H9 (cell line): ENCODE measurements at regions not wholly inside any gene's neighbourhood (a gene's known extent, or its start where the extent isn't known, plus 50 kb on each side); places are given as distances from the start of the nearest gene placed in this dataset.

Experiments
- DNase-seq: peaks from one replicate; pipeline ENCODE4 v3.0.0-alpha.2; 2017
- H2AFZ ChIP-seq: one replicate; pipeline ENCODE4 v1.6.1; 2013; ENCODE audit warnings: mild to moderate bottlenecking, low read length, control low read depth, moderate library complexity
- H2AK5ac ChIP-seq: 2 replicates; pipeline ENCODE4 v1.6.1; 2013; ENCODE audit warnings: low read length, control low read depth, mixed read lengths; ENCODE audit not compliant: insufficient read length
- H2BK120ac ChIP-seq: one replicate; pipeline ENCODE4 v1.6.1; 2013; ENCODE audit warnings: low read depth, mild to moderate bottlenecking, low read length, control low read depth, inconsistent platforms; ENCODE audit not compliant: poor library complexity, severe bottlenecking
- H2BK12ac ChIP-seq: 2 replicates; pipeline ENCODE4 v1.6.1; 2013; ENCODE audit warnings: low read length, control low read depth, mixed read lengths, low read depth; ENCODE audit not compliant: insufficient read length
- H2BK15ac ChIP-seq: 2 replicates; pipeline ENCODE4 v1.6.1; 2013; ENCODE audit warnings: low read depth, low read length, control low read depth
- H2BK20ac ChIP-seq: one replicate; pipeline ENCODE4 v1.6.1; 2013; ENCODE audit warnings: low read depth, mild to moderate bottlenecking, low read length, control low read depth, inconsistent platforms; ENCODE audit not compliant: poor library complexity, severe bottlenecking
- H2BK5ac ChIP-seq: 2 replicates; pipeline ENCODE4 v1.6.1; 2013; ENCODE audit warnings: low read length, control low read depth, mixed read lengths; ENCODE audit not compliant: insufficient read length
- H3K14ac ChIP-seq: 2 replicates; pipeline ENCODE4 v1.6.1; 2013; ENCODE audit warnings: low read length, control low read depth; ENCODE audit not compliant: insufficient read depth
- H3K18ac ChIP-seq: 2 replicates; pipeline ENCODE4 v1.6.1; 2013; ENCODE audit warnings: low read depth, mild to moderate bottlenecking, mixed read lengths, low read length, control low read depth; ENCODE audit not compliant: insufficient read length
- H3K23ac ChIP-seq: 2 replicates; pipeline ENCODE4 v1.6.1; 2013; ENCODE audit warnings: low read length, control low read depth, mixed read lengths, low read depth; ENCODE audit not compliant: insufficient read length
- H3K23me2 ChIP-seq: 2 replicates; pipeline ENCODE4 v1.6.1; 2013; ENCODE audit warnings: low read depth, mild to moderate bottlenecking, mixed read lengths, low read length, control low read depth; ENCODE audit not compliant: insufficient read length, poor library complexity, severe bottlenecking
- H3K27ac ChIP-seq: 2 replicates; pipeline ENCODE4 v1.5.1; 2013; ENCODE audit warnings: low read length, control low read depth, mixed read lengths, low read depth; ENCODE audit not compliant: insufficient read length
- H3K27me3 ChIP-seq: 2 replicates; pipeline ENCODE4 v1.6.1; 2013; ENCODE audit warnings: low read length, control low read depth, inconsistent platforms; ENCODE audit not compliant: insufficient read depth
- H3K4ac ChIP-seq: 2 replicates; pipeline ENCODE4 v1.6.1; 2013; ENCODE audit warnings: low read depth, mild to moderate bottlenecking, control low read depth, inconsistent platforms, low read length, moderate library complexity
- H3K4me1 ChIP-seq: 2 replicates; pipeline ENCODE4 v1.6.1; 2013; ENCODE audit warnings: low read length, control low read depth, inconsistent platforms; ENCODE audit not compliant: insufficient read depth
- H3K4me2 ChIP-seq: 2 replicates; pipeline ENCODE4 v1.6.1; 2013; ENCODE audit warnings: low read length, control low read depth, mixed read lengths; ENCODE audit not compliant: insufficient read length, insufficient read depth
- H3K56ac ChIP-seq: 2 replicates; pipeline ENCODE4 v1.6.1; 2013; ENCODE audit warnings: low read depth, mild to moderate bottlenecking, mixed read lengths, low read length, control low read depth; ENCODE audit not compliant: insufficient read length
- H3K79me1 ChIP-seq: 2 replicates; pipeline ENCODE4 v1.6.1; 2013; ENCODE audit warnings: low read depth, mild to moderate bottlenecking, moderate library complexity, low read length, control low read depth, inconsistent platforms; ENCODE audit not compliant: insufficient read depth, poor library complexity, severe bottlenecking
- H3K79me2 ChIP-seq: 2 replicates; pipeline ENCODE4 v1.6.1; 2013; ENCODE audit warnings: low read length, control low read depth, inconsistent platforms; ENCODE audit not compliant: insufficient read depth
- H3K9ac ChIP-seq: 2 replicates; pipeline ENCODE4 v1.6.1; 2013; ENCODE audit warnings: low read length, control low read depth, mixed read lengths; ENCODE audit not compliant: insufficient read length; ENCODE audit errors: extremely low read depth
- H3K9me3 ChIP-seq: one replicate; pipeline ENCODE4 v1.6.1; 2013; ENCODE audit warnings: low read depth, low read length, inconsistent platforms; ENCODE audit not compliant: control insufficient read depth
- H3T11ph ChIP-seq: one replicate; pipeline ENCODE4 v1.6.1; 2013; ENCODE audit warnings: mild to moderate bottlenecking, low read length, control low read depth, inconsistent platforms
- H4K20me1 ChIP-seq: one replicate; pipeline ENCODE4 v1.6.1; 2013; ENCODE audit not compliant: control insufficient read depth, insufficient read length, insufficient read depth
- H4K5ac ChIP-seq: 2 replicates; pipeline ENCODE4 v1.6.1; 2013; ENCODE audit warnings: low read depth, mild to moderate bottlenecking, mixed read lengths, low read length, control low read depth; ENCODE audit not compliant: insufficient read length
- H4K8ac ChIP-seq: replicated peaks from 2 replicates; pipeline ENCODE4 v1.6.1; 2013; ENCODE audit warnings: low read length, control low read depth, mixed read lengths, low read depth; ENCODE audit not compliant: insufficient read length
- H4K91ac ChIP-seq: 2 replicates; pipeline ENCODE4 v1.6.1; 2013; ENCODE audit warnings: low read depth, mild to moderate bottlenecking, moderate library complexity, mixed read lengths, low read length, control low read depth; ENCODE audit not compliant: insufficient read length
- H3K27ac Mint-ChIP-seq, 3 experiments: 2 replicates in 2 of 3; 3 replicates in 1 of 3; pipeline ENCODE4 v1.8.0; 2020 to 2021; ENCODE audit warnings: mixed read lengths in 3 of 3, mild to moderate bottlenecking in 1 of 3, moderate library complexity in 1 of 3
- H3K27me3 Mint-ChIP-seq: 2 replicates; pipeline ENCODE4 v1.8.0; 2021; ENCODE audit warnings: low read depth, mild to moderate bottlenecking, moderate library complexity, mixed read lengths
- H3K36me3 Mint-ChIP-seq, 3 experiments: 2 replicates in 2 of 3; 3 replicates in 1 of 3; pipeline ENCODE4 v1.8.0; 2020 to 2021; ENCODE audit warnings: low read depth in 3 of 3, mixed read lengths in 3 of 3; ENCODE audit not compliant: insufficient read depth in 1 of 3
- H3K4me1 Mint-ChIP-seq, 2 experiments: 2 replicates each; pipeline ENCODE4 v1.8.0; 2020; ENCODE audit warnings: mixed read lengths in 2 of 2
- H3K4me3 Mint-ChIP-seq, 2 experiments: 2 replicates in 1 of 2; 3 replicates in 1 of 2; pipeline ENCODE4 v1.8.0; 2020 to 2021; ENCODE audit warnings: mild to moderate bottlenecking in 2 of 2, mixed read lengths in 2 of 2, moderate library complexity in 1 of 2
- H3K9me3 Mint-ChIP-seq, 2 experiments: 2 replicates in 1 of 2; 3 replicates in 1 of 2; pipeline ENCODE4 v1.8.0; 2020; ENCODE audit warnings: mild to moderate bottlenecking in 2 of 2, mixed read lengths in 2 of 2, moderate library complexity in 1 of 2
- CTCF ChIP-seq: fragments of 200-600 bp; sonication (generic); conservative IDR thresholded peaks from 3 replicates; pipeline ENCODE4 v1.8.0; 2021; ENCODE audit warnings: antibody characterized with exemption, mild to moderate bottlenecking
- WGBS: extraction: QIAGEN DNeasy Blood & Tissue Kit; methylation state at CpG from one replicate; pipeline ENCODE4 v1.1.7; 2013; ENCODE audit warnings: missing lambda C conversion rate, low lambda C conversion rate, mixed read lengths; ENCODE audit not compliant: insufficient read length; ENCODE audit errors: extremely low coverage; 5-methylcytosine and 5-hydroxymethylcytosine counted together

GRCh38 chr10:105502058-105502457 lies 861.0 kb downstream of the SORCS3 start:
- H3K4me1 Mint-ChIP-seq, result peaks cover 5% of the 10 kb centered on the region in 2 experiments
- H3T11ph ChIP-seq, result no peak overlapping the region

More at GRCh38 chr10:105502058-105502457, 861.0 kb downstream of the SORCS3 start:
- Histone ChIP-seq H3K23ac (no peak overlapping the region), H3K4ac (no peak overlapping the region), H3K14ac (no peak overlapping the region), H2AFZ (no peak overlapping the region), H4K20me1 (no peaks in the 10 kb centered on the region), H2BK15ac (no peak overlapping the region), H4K5ac (no peak overlapping the region), H3K4me2 (no peak overlapping the region), H2BK20ac (no peak overlapping the region), H3K9me3 (no peaks in the 10 kb centered on the region), H3K18ac (no peak overlapping the region), H3K27me3 (no peaks in the 10 kb centered on the region), H3K23me2 (no peaks in the 10 kb centered on the region), H4K91ac (no peak overlapping the region), H2BK5ac (no peak overlapping the region), H3K4me1 (no peaks in the 10 kb centered on the region), H3K9ac (no peak overlapping the region), H4K8ac (no peak overlapping the region), H3K56ac (no peak overlapping the region), H3K27ac (no peak overlapping the region), H2BK120ac (no peak overlapping the region), H2BK12ac (no peak overlapping the region), H3K79me2 (no peaks in the 10 kb centered on the region), H3K79me1 (no peaks in the 10 kb centered on the region), H2AK5ac (no peak overlapping the region)
- Mint-ChIP-seq H3K27me3 (no peaks in the 10 kb centered on the region), H3K27ac (no peak overlapping the region), H3K36me3 (no peaks in the 10 kb centered on the region), H3K4me3 (no peak overlapping the region), H3K9me3 (no peaks in the 10 kb centered on the region)
- TF ChIP-seq CTCF, result no peak
- no peak for DNase-seq
- no CpG with 5 or more reads among the region's 3 CpGs for WGBS
